GM21447 (cell line): ENCODE measurements at regions not wholly inside any gene's neighbourhood (a gene's known extent, or its start where the extent isn't known, plus 50 kb on each side); places are given as distances from the start of the nearest gene placed in this dataset.
"Not testable (repeated sequence)": the region's sequence is repeated elsewhere in the genome, so short reads cannot be mapped to it uniquely, and the experiment has no call there.

ENCODE experiments used
- ATAC-seq: cut with Tn5 transposase; IDR thresholded peaks from one replicate; pipeline ENCODE4 v1.9.1; 2021; ENCODE audit not compliant: unreplicated experiment

DNA sequence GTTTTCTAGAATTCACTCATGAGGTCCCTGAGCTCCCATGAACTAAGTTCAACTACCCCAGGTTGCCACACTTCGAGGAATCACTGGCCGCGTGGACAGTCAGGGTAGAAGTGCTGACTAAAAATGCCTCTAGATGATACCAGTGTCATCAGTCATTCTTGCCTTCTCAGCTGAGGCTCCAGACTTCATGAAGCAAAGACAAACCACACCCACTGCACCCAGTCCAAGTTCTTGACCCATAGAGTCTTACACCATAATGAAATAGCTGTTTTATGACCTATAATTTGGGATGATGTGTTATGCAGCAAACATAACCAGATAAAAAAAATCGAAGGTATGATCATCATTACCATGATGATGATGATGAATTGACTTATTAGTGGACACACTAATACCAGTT, 632.9 kb upstream of the TLE4 start:
- no peak for ATAC-seq

DNA sequence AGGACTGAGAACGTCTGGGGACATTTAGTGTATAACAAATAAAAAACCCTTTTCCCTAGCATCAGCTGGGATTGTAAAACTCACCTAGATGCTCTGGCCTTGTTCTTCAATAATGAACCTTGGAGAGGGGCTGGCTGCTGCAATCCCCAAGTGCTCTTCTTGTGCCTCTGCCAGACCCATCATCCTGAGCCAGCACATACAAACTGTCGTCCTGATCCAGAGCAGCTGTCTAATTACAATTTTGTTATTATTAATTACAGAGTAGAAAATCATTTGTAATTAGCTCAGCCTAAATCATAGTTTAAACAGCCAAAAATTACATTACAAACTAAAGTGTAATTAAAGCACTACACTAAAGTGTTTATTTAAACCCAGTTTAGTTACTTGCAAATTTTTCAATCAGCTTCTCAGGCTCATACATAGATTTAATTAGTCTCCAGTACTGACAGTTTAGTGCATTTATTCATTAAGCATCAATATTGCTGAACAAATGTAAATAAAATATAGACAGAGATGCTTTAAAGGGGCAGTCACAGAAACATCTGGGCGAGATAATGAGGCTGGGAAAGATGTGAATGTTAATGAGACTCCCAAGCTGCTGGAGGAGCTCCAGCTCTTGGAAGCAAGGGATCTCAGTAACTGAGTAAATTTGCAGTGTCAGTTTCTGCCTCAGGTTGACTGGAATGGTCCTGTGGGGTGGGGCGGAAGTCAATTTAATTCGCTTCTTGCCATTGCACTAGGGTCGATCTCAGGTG, 632.3 kb upstream of the TLE4 start:
- ATAC-seq: no peak

DNA sequence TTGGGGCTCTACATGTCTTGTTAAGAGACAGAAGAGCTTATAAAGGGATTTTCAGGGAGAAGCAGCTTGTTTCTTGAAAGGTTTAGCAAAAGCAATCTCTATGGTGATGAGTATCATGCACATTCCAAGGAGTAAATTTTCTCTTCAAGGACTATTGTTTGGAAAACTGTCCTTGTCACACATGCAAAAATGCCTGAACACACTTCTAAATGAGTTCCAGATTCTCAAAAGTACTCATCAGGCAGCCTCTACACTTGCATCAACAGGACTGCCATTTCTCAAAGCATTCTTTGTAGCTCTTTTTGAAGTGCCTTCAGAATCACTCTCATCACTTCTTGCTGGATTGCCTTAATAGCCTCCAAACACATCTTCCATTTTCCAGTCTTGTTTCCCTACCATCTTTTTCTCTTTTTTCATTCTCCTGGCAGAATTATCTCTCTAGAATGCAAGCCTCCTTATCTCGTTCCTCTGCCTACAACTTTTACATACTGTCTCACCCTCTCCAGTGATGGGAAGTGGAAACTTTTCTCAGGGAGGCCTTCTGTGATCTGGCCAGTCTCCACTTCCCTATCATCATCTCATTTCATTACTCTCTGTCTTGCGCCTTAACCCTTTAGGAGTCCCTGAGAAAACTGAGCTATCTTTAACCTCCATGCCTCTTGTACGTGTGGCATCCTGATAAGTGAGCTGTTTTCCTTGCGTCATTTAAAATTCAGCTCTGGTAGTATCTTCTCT, 631.5 kb upstream of the TLE4 start:
- no peak for ATAC-seq

DNA sequence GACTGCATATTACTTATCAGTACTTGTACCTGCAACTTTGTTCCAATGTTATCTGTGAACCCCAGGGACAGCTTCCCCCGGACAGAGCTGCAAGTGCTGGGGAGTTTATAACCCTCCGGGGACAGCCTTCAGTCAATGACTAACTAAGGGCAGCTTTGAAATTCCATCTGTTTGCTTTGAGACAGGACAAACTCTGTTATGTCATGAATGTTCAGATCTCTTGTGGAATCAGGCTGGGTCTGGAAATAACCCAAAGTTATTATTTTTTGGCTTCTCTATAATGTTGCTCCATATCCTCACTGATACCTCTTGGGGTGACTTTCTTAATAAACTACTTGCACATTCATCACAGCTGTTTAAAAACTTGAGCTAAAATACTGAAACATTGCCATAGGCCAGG, 617.5 kb upstream of the TLE4 start:
- ATAC-seq: no peak

DNA sequence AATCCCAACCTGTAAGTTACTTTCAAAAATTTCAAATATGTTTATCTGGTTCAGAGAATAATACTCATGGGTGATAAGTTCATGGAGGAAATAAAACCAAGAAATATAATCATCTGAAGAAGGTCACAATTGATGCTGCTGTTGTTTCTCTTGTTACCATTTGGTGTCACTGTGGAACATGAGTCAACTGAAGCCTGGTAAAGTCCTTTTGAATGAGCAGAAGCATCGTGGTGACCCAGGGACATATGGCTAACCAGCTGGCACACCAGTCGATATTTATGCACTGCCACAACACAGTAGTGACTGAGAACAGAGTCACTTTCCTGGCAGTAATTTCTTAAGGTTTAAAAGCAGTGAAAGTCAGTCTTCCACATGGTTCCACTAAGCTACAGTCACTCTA, 612.9 kb upstream of the TLE4 start:
- no peak for ATAC-seq

DNA sequence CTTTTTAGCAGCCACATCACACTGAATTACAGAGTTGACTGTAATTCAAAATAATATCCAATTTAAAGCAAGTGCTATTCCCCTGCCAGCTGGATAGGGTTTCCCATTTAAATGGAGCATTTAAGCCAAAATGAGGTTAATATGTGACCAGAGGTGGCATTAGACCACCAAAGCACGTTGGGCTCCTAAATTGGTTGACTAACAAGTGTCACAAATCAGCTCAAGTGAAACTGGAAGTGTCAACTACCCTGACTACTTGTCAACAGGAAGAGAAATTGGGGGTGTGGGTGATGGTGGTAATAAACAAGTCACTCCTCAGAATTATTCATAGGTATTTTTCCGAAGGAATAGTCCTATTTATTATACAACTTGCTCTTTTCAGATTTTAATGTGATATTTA, 609.6 kb upstream of the TLE4 start:
- no peak for ATAC-seq

DNA sequence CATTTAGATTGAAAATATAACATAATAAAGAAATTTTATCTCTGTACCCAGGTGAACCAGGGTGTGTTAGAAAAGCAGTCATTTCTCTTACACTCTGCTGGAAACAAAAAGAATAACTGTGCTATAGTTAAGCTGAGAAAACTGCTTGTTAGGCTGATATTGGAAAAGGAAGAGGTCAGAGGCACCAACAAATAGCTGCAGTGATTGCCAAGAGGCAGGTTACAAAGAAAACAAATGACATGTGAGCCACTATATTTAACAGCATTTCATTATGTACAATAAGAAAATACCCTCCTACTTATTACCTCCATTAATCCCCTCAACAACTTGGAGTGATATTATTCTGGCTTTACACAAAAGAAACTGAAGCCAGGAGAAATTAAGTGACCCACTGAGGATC, 607.9 kb upstream of the TLE4 start:
- ATAC-seq: no peak

DNA sequence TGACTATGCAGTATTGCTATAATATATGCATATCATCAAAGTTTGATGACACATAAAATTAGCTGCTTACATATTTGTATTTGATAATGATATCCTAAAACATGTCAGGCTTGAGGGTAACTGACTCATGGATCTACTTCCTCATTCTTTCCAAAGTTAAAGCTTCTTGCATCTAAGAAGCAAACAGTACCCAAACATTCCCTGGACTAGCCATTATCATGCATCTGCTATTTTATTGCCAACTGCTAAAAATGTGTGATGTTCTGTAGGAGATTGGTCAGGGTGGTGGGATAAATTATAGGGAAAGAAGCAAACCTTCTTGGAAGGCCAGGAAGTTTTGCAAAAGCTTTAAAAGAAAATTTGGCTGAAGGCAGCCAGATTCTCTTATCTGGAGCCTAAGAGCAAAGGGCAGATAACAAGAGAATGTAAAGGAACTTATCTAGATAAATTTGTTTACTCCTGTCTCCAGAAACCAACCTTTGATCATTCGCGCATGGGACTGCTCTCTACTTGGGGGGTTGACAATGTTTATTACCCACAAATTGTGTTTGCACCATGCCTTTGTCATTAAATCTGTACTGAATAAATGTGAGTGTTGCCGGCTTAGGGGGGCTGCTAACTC, 604.1 kb upstream of the TLE4 start:
- no peak for ATAC-seq

DNA sequence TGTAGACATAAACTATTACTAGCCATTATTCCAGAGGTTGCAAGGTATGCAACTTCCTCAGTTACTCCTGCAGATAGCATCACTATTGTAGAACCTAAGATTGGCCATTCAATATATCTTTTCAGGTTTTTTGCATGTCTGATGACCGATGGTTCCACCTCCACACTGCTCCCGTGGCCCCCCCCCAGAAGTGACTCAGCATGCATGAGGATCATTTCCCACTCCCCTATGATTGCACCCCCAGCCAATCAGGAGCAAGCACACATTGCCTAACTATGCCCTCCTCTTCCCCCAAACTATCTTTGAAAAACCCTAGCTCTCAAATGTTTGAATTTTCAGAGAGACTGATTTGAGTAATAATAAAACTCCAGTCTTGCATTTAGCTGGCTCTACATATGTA, 601.4 kb upstream of the TLE4 start:
- no peak for ATAC-seq

DNA sequence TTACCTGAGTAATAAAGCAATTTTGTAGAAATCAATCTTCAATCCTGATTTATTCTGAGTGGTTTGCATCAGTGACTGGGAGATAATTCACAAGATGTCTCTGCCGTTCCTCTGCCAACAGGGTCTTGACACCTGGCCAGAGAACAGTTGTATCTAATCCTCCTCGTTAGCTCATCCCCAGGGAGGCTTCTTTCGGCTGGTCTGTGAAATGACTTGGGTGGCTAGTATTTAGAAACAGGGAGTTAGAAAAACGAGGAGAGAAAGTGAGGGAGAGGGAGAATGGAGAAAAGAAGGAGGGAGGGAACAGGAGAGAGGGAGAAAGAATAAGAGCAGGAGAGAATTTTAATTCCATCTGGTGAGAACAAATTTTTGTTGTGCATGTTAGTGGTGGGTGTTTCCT, 600.2 kb upstream of the TLE4 start:
- no peak for ATAC-seq

DNA sequence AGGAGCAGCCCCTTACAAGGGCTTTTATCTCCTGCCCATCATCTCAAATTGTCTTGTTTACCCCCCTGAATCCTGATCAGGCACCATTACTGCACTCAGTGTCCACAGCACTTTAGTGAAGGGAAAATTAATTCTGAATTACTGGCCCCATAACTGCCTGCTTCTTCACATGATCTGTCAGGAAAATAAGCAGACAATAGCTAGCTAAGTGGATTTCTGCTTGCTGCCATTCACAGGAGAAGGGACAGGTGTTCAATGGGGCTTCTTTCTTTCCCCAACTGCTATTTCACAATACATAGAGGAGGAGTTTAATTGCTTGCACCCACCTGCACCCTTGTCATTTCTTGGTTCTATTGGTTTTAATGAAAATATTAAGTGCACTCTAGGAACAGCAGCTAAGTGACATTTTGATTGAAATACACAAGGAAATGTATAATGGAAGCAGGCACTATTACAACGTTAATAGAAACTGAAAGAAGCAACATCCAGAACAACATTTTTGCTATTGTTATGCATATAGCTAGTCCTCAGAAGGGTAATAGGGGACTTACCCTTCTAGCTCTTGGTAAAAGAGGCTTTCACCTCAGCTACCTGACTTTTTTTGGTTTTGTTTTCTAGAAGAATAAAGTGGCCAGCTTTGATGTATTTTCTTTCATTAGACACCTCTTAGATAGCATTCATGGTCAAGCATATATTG, 599.3 kb upstream of the TLE4 start:
- ATAC-seq: peak; percentile 74

DNA sequence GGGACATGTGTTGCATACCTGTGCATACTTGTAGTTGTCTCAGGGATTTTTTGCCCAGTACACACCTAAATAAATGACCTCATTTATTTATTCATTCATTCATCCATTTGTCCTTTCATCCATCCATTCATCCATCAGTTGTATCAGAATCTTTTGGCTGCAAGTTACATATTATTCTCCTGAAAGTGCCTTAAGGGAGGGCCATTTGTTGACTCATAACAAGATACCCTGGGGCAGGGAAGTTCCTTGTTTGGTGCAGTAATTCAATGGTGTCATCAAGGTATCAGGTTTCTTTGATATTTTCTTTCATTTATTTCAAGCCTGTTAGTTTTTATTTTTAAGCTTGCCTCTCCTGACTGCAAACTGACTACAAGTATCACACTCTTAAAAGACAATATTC, 597.9 kb upstream of the TLE4 start:
- no peak for ATAC-seq

DNA sequence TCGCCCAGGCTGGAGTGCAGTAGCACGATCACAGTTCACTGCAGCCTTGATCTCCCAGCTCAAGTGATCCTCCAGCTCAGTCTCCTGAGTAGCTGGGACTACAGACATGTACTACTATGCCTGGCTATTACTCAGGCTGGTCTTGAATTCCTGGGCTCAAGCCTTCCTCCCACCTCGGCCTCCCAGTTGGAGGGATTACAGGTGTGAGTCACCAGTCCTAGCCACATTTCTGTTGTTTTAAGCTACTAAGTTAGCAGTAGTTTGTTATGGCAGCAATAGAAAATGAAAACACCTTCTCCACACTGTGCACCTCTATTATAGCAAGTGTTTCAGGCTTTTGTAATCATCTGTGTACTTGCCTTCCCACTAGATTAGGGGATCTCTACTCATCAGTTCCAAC, 588.9 kb upstream of the TLE4 start:
- no peak for ATAC-seq

DNA sequence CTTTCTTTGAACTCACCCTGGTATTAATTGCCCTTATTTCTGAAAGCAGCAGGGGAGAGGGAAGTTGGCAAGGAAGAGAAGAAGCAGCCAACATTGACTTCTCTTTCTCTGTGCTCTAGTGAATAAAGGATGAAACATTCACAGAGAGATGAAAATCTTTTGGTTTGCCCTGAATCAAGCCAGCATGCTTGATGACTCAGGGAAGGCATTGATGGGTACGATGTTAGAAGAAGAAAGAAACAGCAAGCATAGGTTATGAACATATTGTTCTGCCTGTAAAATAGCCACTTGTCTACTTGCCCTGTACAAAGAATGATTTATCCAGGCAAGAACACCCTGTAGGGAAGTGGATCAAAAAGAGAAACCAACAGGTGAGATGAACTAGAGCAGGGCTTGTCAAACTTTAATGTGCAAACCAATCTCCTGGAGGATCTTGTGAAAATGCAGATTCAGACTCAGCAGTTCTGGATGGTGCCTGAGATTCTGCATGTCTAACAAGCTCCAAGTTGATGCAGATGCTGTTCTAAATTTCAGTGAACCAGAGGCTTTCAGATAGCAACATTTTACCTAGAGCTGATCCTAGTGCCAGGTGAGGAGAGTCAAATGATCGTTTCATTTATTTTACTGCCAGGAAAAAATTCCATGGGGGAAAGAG, 586.6 kb upstream of the TLE4 start:
- ATAC-seq: no peak

DNA sequence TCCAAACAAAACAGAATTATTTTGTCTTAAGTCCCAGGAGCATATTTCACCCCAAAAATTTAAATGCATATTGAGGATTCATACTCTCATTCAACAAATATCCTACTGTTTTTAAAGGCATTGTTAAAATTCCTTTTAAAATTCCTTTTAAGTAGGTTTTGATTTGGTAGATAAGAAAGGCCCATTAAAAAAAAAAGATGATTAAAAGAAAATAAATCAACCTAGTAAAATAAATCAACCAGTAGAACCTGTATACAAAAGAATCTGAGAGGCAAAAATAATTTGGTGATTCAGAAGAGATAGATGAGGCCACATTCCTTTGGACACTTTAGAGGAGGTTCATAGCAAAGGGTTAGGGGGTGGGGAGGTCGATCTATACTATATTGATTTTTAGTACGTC, 585.3 kb upstream of the TLE4 start:
- ATAC-seq: no peak

DNA sequence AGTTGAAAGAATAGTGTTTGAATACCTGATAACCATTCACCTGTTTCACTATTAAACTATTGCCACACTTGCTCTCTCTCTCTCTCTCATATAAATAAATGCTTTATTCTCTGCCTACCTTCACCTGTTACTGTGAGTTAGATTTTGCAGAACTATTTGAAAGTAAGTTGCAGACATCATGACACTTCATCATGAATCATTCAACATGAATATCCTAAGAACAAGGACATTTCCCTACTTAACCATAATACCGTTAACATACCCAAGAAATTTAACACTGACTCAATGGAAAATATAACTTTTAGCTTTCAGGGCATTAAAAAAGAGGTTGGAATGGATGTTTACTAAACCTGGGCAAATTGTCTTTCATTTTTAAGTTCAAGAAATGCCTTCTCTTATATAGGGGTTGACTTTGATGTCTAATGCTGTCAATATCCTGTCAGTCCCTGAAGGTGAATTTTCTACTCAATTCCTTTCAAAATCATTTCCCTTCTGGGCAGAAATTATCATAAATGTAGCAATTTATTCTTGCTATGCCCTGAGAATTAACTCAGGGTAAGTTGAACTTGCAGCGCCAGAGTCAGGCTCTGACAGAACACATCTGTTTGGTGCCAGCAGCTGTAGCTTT, 582.6 kb upstream of the TLE4 start:
- ATAC-seq: no peak

DNA sequence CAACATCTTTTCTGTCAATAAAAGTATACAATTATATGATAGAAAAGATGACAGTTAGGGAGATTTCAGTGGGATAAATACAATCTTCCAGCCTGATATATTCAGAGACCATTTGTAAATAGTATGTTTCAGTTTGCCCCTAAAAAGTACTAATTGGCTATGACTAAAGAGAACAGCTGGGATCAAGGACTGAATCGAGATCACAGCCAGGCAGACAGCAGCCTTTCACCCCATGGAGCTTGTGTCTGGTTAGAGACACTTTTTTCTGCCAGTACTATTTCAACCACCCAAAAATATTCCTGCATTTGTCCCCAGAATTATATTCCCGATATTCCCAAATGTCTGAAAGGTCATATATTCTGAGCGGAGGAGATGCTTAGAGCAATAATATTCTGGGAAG, 577.3 kb upstream of the TLE4 start:
- ATAC-seq: no peak

DNA sequence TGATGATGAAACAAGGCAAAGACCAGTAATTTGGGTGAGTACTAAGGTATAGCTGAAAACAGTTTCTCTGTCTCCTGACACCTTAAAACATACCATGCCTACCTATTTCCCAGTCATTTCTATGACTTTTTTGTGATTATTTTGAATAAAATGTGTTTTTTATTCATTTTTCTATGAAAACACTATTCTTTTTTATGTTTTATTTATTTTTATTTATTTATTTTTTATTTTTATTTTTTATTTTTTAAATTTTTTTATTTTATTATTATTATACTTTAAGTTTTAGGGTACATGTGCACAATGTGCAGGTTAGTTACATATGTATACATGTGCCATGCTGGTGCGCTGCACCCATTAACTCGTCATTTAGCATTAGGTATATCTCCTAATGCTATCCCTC, 576.8 kb upstream of the TLE4 start:
- not testable (repeated sequence) for ATAC-seq

DNA sequence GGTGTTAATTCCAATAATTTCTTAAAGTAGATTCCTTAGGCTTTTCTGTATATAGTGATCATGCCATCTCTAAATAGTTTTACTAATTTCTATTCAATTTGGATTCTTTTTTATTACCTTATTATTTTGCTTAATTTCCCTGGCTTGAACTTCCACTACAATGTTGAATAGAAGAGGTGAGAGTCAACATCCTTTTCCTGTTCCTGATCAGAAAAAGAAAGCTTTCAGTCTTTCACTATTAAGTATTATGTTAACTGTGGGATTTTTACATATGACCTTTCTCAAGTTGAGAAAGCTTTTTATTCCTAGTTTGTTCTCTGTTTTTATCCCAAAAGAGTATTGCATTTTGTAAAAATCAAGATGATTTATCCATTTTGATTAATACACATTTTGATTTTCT, 574.5 kb upstream of the TLE4 start:
- ATAC-seq: no peak

DNA sequence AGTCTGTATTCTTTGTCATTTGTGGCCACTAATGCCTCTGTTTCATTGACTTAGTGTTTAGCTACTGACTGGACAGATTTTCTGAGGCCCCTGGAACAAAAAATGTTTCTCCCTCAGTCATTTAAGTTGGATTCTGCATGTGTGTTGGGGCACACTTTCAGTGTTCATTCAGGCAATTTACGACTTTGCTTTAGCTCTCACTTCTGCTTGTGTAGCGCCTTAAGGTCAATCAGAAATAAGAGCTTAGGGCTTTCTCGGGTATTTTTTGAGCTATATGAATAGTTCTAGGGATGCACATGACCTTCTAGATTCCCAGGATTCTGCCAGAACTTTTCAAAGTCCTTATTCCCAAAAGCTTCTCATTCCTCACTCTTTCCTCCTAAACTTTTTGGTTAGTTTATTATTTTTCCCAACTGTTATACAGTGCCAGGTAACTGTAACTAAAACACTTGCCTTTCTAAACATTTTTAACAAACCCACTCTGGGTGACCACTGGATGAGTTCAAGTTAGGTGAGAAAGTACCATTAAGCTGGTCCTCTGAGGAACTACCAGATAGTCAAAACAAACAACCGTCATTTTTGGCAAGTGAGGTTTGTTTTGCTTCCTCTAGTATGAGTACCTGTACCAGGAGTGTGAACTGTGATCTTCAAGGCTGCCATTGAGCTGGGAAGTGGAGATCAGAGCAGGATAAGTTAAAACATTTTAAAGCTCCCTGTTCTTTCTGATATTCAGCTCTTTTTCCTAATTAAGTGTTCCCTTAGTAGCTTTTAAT, 571.3 kb upstream of the TLE4 start:
- ATAC-seq: no peak
